HEK293 (cell line): ENCODE measurements at regions not wholly inside any gene's neighbourhood (a gene's known extent, or its start where the extent isn't known, plus 50 kb on each side); places are given as distances from the start of the nearest gene placed in this dataset.

Experiments
- CTCF ChIA-PET: fragments of 350-600 bp; formaldehyde crosslinking; extraction: SDS; loops from one replicate; lab custom pipeline; 2021; ENCODE audit warnings: antibody characterized with exemption; lab: Yijun Ruan, JAX
- POLR2A ChIA-PET: fragments of 300-600 bp; formaldehyde crosslinking; extraction: SDS; loops from one replicate; lab custom pipeline; 2020; ENCODE audit warnings: antibody characterized with exemption, inconsistent platforms; lab: Yijun Ruan, JAX
- H3K27ac ChIP-seq: fragments of 200-500 bp; sonication (Bioruptor generic); 2 replicates; pipeline ENCODE4 v1.5.1; 2014; ENCODE audit warnings: low read depth, low read length, control low read depth, inconsistent platforms; ENCODE audit errors: extremely low read depth
- H3K36me3 ChIP-seq, 2 experiments: fragments of 200-500 bp in 1 of 2; sonication (Bioruptor generic) in 1 of 2; 1 replicate in 1 of 2; 2 replicates in 1 of 2; pipeline ENCODE4 v1.5.1; 2014 to 2017; ENCODE audit warnings: inconsistent platforms in 2 of 2, low read length in 2 of 2; ENCODE audit not compliant: control insufficient read depth in 2 of 2, insufficient read depth in 1 of 2
- H3K4me1 ChIP-seq: fragments of 200-500 bp; sonication (Bioruptor generic); 2 replicates; pipeline ENCODE4 v1.5.1; 2014; ENCODE audit warnings: mild to moderate bottlenecking, low read length, inconsistent platforms; ENCODE audit not compliant: control insufficient read depth, insufficient read depth
- H3K4me3 ChIP-seq: 2 replicates; pipeline ENCODE4 v1.5.1; 2011; ENCODE audit warnings: low read depth, mild to moderate bottlenecking, control low read depth, low read length, moderate library complexity
- H3K9me3 ChIP-seq: fragments of 200-500 bp; sonication (Bioruptor generic); 2 replicates; pipeline ENCODE4 v1.5.1; 2014; ENCODE audit warnings: low read depth, low read length, inconsistent platforms; ENCODE audit not compliant: control insufficient read depth, insufficient read depth
- ZBTB1 ChIP-seq: fragments of 450-650 bp; formaldehyde crosslinking; IDR thresholded peaks from 2 replicates; pipeline ENCODE4 v1.5.1; 2016; ENCODE audit warnings: missing biosample characterization, missing genetic modification characterization
- ZBTB48 ChIP-seq: fragments of 450-650 bp; formaldehyde crosslinking; IDR thresholded peaks from 2 replicates; pipeline ENCODE4 v1.5.1; 2016; ENCODE audit warnings: missing biosample characterization, missing genetic modification characterization
- ZFP41 ChIP-seq: fragments of 450-650 bp; formaldehyde crosslinking; IDR thresholded peaks from 2 replicates; pipeline ENCODE4 v1.5.1; 2016; ENCODE audit warnings: missing biosample characterization, missing genetic modification characterization, borderline replicate concordance
- ZFP69B ChIP-seq: fragments of 450-650 bp; formaldehyde crosslinking; IDR thresholded peaks from 2 replicates; pipeline ENCODE4 v1.5.1; 2016; ENCODE audit warnings: missing biosample characterization, missing genetic modification characterization
- ZNF10 ChIP-seq: fragments of 450-650 bp; formaldehyde crosslinking; IDR thresholded peaks from 2 replicates; pipeline ENCODE4 v1.5.1; 2017; ENCODE audit warnings: missing biosample characterization, missing genetic modification characterization
- ZNF132 ChIP-seq: fragments of 450-650 bp; formaldehyde crosslinking; IDR thresholded peaks from 2 replicates; pipeline ENCODE4 v1.5.1; 2017; ENCODE audit warnings: missing biosample characterization, missing genetic modification characterization, borderline replicate concordance
- ZNF223 ChIP-seq: fragments of 450-650 bp; formaldehyde crosslinking; IDR thresholded peaks from 2 replicates; pipeline ENCODE4 v1.5.1; 2016; ENCODE audit warnings: missing biosample characterization, missing genetic modification characterization
- ZNF366 ChIP-seq: fragments of 450-650 bp; formaldehyde crosslinking; conservative IDR thresholded peaks from 2 replicates; pipeline ENCODE4 v1.5.1; 2016; ENCODE audit warnings: missing biosample characterization, missing genetic modification characterization
- ZNF426 ChIP-seq: fragments of 450-650 bp; formaldehyde crosslinking; IDR thresholded peaks from 2 replicates; pipeline ENCODE4 v1.5.1; 2017; ENCODE audit warnings: missing biosample characterization, missing genetic modification characterization, mild to moderate bottlenecking, inconsistent platforms, moderate library complexity
- ZNF548 ChIP-seq: fragments of 450-650 bp; formaldehyde crosslinking; IDR thresholded peaks from 2 replicates; pipeline ENCODE4 v1.5.1; 2016; ENCODE audit warnings: missing biosample characterization, missing genetic modification characterization
- ZNF792 ChIP-seq: fragments of 450-650 bp; formaldehyde crosslinking; IDR thresholded peaks from 2 replicates; pipeline ENCODE4 v1.5.1; 2016; ENCODE audit warnings: missing biosample characterization, missing genetic modification characterization
- ZSCAN30 ChIP-seq: fragments of 450-650 bp; IDR thresholded peaks from 2 replicates; pipeline ENCODE4 v1.5.1; 2018; ENCODE audit warnings: missing biosample characterization, mild to moderate bottlenecking, missing genetic modification characterization, moderate library complexity
- TF ChIP-seq, protein P1 (sequence below): fragments of 450-650 bp; IDR thresholded peaks from 2 replicates; pipeline ENCODE4 v1.5.1; 2018; ENCODE audit warnings: missing biosample characterization, missing genetic modification characterization
- TF ChIP-seq, protein P2 (sequence below): fragments of 450-650 bp; formaldehyde crosslinking; IDR thresholded peaks from 2 replicates; pipeline ENCODE4 v1.5.1; 2016; ENCODE audit warnings: missing biosample characterization, missing genetic modification characterization
- TF ChIP-seq, protein P3 (sequence below): fragments of 450-650 bp; formaldehyde crosslinking; IDR thresholded peaks from 2 replicates; pipeline ENCODE4 v1.5.1; 2016; ENCODE audit warnings: missing biosample characterization, missing genetic modification characterization
- TF ChIP-seq, protein P4 (sequence below): fragments of 450-650 bp; formaldehyde crosslinking; IDR thresholded peaks from 2 replicates; pipeline ENCODE4 v1.5.1; 2016; ENCODE audit warnings: missing biosample characterization, missing genetic modification characterization
- TF ChIP-seq, protein P5 (sequence below): fragments of 450-650 bp; formaldehyde crosslinking; IDR thresholded peaks from 2 replicates; pipeline ENCODE4 v1.5.1; 2016; ENCODE audit warnings: missing biosample characterization, missing genetic modification characterization

DNA sequence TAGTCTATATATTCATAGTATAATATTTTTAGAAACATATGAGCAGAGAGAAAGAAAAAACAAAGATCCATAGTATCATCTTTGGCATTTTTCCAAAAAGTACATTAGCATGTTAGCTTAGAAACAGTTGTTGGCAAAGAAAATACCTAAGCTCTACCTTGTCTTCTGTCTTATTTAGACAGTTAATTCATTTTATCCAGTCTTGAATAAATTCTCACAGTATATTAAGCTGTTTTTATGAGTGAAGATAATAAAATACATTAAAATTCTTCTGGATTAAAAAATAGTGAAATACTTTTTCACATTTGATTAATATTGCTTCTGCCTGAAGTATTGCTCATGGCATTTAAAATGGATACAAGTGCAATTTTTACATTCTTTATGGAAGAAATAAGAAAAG is 145.2 kb downstream of the ZIC1 start (continued):
- TF ChIP-seq ZNF366 (tag by site-specific recombination) = no peak
- TF ChIP-seq, all 188 proteins: peak for 0

DNA sequence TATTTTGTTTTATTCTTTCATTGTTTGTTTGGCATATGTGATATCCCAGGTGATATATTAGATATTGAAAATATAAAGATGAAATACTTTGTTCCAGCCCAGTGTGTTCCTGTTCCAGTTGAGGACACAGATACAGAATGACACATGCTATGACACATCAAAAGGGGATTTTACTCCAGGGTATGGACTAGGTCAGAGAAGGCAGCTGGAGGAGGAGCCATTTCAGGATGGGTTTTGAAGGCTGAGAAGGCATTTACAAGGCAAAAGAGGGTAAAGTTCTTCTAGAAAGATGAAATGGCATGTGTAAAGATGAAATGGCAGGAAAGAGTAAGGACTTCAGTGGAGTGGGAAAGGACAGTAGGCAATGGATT is 163.8 kb downstream of the ZIC1 start:
- CTCF ChIA-PET = no interaction called here

DNA sequence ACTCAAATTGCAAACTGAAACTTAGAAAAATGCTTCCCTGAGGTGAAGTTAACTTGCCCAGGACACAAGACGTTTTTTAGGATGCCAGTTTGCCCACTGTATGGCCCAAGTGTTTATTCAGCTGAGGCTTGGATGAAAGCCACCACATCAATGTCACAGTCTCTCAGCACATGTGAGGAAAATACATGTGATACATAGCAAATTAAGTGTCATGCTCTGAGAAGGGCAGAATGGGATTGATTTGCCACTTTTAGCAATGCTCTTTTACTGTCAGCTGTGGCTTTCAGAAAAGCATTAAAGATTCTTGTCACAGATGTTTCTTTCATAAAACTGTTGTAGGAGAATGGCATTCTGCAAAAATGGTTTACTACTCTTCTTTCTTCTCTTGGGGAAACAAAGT is 165.5 kb downstream of the ZIC1 start:
- H3K27ac ChIP-seq = no peak overlapping the region
- H3K4me3 ChIP-seq = no peak overlapping the region
- no peaks in the 10 kb centered on the region for H3K9me3 ChIP-seq
- ChIA-PET CTCF (no interaction called here), POLR2A (no interaction called here)
- no peaks in the 10 kb centered on the region for H3K36me3 ChIP-seq
- TF ChIP-seq, protein P1, sequence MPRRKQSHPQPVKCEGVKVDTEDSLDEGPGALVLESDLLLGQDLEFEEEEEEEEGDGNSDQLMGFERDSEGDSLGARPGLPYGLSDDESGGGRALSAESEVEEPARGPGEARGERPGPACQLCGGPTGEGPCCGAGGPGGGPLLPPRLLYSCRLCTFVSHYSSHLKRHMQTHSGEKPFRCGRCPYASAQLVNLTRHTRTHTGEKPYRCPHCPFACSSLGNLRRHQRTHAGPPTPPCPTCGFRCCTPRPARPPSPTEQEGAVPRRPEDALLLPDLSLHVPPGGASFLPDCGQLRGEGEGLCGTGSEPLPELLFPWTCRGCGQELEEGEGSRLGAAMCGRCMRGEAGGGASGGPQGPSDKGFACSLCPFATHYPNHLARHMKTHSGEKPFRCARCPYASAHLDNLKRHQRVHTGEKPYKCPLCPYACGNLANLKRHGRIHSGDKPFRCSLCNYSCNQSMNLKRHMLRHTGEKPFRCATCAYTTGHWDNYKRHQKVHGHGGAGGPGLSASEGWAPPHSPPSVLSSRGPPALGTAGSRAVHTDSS = no peak
- TF ChIP-seq, protein P2, sequence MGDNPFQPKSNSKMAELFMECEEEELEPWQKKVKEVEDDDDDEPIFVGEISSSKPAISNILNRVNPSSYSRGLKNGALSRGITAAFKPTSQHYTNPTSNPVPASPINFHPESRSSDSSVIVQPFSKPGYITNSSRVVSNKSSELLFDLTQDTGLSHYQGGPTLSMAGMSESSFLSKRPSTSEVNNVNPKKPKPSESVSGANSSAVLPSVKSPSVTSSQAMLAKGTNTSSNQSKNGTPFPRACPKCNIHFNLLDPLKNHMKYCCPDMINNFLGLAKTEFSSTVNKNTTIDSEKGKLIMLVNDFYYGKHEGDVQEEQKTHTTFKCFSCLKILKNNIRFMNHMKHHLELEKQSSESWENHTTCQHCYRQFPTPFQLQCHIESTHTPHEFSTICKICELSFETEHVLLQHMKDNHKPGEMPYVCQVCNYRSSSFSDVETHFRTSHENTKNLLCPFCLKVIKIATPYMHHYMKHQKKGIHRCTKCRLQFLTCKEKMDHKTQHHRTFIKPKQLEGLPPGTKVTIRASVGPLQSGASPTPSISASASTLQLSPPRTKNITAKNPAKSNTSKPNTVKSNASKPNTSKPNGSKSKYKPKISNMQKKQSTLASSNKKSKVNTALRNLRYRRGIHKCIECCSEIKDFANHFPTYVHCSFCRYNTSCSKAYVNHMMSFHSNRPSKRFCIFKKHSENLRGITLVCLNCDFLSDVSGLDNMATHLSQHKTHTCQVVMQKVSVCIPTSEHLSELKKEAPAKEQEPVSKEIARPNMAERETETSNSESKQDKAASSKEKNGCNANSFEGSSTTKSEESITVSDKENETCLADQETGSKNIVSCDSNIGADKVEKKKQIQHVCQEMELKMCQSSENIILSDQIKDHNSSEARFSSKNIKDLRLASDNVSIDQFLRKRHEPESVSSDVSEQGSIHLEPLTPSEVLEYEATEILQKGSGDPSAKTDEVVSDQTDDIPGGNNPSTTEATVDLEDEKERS (tag by site-specific recombination) = no peak
- TF ChIP-seq ZFP69B (no peak), ZNF426 (tag by site-specific recombination) (no peak), ZNF10 (tag by site-specific recombination) (no peak), ZFP41 (tag by site-specific recombination) (no peak), ZBTB1 (no peak)
- TF ChIP-seq, protein P3, sequence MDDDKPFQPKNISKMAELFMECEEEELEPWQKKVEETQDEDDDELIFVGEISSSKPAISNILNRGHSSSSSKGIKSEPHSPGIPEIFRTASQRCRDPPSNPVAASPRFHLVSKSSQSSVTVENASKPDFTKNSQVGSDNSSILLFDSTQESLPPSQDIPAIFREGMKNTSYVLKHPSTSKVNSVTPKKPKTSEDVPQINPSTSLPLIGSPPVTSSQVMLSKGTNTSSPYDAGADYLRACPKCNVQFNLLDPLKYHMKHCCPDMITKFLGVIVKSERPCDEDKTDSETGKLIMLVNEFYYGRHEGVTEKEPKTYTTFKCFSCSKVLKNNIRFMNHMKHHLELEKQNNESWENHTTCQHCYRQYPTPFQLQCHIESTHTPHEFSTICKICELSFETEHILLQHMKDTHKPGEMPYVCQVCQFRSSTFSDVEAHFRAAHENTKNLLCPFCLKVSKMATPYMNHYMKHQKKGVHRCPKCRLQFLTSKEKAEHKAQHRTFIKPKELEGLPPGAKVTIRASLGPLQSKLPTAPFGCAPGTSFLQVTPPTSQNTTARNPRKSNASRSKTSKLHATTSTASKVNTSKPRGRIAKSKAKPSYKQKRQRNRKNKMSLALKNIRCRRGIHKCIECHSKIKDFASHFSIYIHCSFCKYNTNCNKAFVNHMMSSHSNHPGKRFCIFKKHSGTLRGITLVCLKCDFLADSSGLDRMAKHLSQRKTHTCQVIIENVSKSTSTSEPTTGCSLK (tag by site-specific recombination) = no peak
- H3K4me1 ChIP-seq = no peaks in the 10 kb centered on the region

More for the DNA sequence above, 163.8 kb downstream of the ZIC1 start:
- TF ChIP-seq ZNF223 (tag by site-specific recombination) = no peak
- no peak overlapping the region for H3K27ac ChIP-seq
- H3K36me3 ChIP-seq = no peaks in the 10 kb centered on the region
- H3K4me3 ChIP-seq = no peak overlapping the region
- no peaks in the 10 kb centered on the region for H3K4me1 ChIP-seq
- H3K9me3 ChIP-seq = no peaks in the 10 kb centered on the region
- POLR2A ChIA-PET = no interaction called here

DNA sequence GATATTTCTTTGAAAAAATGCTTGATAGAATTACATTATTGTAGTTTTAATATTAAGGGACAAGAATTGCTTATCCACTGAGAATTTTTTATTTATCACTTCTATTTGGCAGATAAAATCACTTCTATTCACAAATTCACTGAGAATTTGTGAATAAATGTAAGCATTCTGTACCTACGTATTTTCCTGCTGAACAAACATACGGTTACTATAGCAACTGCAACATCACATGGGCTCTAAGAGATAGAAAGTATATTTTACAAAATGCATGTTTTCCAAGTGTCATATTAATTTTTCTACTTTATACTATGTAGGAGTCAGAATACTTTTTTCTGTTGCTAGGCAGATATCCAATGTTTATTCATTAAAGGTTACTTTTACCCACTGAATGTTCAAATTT is 166.2 kb downstream of the ZIC1 start:
- ChIA-PET POLR2A (no interaction called here), CTCF (no interaction called here)
- H3K27ac ChIP-seq = no peak overlapping the region
- H3K9me3 ChIP-seq = no peaks in the 10 kb centered on the region
- no peak overlapping the region for H3K4me3 ChIP-seq
- H3K36me3 ChIP-seq = no peaks in the 10 kb centered on the region
- no peaks in the 10 kb centered on the region for H3K4me1 ChIP-seq
- TF ChIP-seq, protein P4, sequence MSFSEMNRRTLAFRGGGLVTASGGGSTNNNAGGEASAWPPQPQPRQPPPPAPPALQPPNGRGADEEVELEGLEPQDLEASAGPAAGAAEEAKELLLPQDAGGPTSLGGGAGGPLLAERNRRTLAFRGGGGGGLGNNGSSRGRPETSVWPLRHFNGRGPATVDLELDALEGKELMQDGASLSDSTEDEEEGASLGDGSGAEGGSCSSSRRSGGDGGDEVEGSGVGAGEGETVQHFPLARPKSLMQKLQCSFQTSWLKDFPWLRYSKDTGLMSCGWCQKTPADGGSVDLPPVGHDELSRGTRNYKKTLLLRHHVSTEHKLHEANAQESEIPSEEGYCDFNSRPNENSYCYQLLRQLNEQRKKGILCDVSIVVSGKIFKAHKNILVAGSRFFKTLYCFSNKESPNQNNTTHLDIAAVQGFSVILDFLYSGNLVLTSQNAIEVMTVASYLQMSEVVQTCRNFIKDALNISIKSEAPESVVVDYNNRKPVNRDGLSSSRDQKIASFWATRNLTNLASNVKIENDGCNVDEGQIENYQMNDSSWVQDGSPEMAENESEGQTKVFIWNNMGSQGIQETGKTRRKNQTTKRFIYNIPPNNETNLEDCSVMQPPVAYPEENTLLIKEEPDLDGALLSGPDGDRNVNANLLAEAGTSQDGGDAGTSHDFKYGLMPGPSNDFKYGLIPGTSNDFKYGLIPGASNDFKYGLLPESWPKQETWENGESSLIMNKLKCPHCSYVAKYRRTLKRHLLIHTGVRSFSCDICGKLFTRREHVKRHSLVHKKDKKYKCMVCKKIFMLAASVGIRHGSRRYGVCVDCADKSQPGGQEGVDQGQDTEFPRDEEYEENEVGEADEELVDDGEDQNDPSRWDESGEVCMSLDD (tag by site-specific recombination) = no peak
- TF ChIP-seq, protein P5, sequence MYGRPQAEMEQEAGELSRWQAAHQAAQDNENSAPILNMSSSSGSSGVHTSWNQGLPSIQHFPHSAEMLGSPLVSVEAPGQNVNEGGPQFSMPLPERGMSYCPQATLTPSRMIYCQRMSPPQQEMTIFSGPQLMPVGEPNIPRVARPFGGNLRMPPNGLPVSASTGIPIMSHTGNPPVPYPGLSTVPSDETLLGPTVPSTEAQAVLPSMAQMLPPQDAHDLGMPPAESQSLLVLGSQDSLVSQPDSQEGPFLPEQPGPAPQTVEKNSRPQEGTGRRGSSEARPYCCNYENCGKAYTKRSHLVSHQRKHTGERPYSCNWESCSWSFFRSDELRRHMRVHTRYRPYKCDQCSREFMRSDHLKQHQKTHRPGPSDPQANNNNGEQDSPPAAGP (tag by site-specific recombination) = no peak
- no peak for TF ChIP-seq ZBTB48 (tag by site-specific recombination)
- TF ChIP-seq ZNF132 = no peak
- no peak for TF ChIP-seq ZNF548 (tag by site-specific recombination)
- no peak for TF ChIP-seq ZSCAN30 (tag by site-specific recombination)
- TF ChIP-seq, protein P3 (tag by site-specific recombination) = no peak
- no peak for TF ChIP-seq ZNF792 (tag by site-specific recombination)
